NCI-H345 (cell line): ENCODE measurements at regions not wholly inside any gene's neighbourhood (a gene's known extent, or its start where the extent isn't known, plus 50 kb on each side); places are given as distances from the start of the nearest gene placed in this dataset.

Experiments used
- DNase-seq: peaks from one replicate; lab custom pipeline; 2025; lab: John Stamatoyannopoulos, UW

DNA sequence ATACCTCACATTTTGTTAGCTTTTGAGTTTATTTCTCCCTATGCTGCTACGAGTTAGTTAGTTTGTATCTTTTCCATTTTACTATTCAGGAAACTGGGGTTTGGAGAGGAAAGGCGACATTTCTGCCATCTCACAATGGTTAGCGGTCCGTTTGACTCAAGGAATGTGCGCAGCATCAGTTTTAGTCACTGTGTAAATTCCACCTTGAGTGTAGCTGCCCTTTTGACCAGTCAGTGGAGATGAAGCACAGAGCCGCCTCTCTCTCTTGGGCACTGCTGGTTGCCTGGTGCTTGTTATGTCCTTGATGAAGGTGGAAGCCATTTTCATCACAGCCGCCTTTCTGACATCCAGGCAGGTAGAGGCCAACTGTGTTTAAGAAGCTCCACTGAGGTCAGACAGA, 185.5 kb downstream of the SCP2D1 start:
- no peak for DNase-seq

DNA sequence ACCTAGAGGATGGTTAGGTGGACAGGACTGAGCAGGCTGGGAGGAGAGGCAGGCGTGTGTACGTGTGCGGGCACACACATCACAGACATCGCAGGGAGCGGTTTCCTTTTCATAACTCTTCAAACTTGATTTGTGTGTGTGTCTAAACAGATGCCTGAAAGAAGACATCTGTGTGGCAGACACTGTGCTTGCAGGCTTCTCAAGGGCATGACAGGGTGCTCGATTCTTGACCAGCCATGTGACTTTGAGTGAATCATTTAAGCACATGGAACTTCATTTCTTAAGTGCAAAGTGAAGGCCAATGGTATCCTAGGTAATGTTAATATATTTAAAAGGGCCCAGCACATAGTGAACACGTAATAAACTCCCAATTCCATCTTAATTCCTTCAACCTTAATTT, 186.5 kb downstream of the SCP2D1 start:
- no peak for DNase-seq

GRCh38 chr20:19001177-19001576, 187.6 kb downstream of the SCP2D1 start:
- DNase-seq = no peak

DNA sequence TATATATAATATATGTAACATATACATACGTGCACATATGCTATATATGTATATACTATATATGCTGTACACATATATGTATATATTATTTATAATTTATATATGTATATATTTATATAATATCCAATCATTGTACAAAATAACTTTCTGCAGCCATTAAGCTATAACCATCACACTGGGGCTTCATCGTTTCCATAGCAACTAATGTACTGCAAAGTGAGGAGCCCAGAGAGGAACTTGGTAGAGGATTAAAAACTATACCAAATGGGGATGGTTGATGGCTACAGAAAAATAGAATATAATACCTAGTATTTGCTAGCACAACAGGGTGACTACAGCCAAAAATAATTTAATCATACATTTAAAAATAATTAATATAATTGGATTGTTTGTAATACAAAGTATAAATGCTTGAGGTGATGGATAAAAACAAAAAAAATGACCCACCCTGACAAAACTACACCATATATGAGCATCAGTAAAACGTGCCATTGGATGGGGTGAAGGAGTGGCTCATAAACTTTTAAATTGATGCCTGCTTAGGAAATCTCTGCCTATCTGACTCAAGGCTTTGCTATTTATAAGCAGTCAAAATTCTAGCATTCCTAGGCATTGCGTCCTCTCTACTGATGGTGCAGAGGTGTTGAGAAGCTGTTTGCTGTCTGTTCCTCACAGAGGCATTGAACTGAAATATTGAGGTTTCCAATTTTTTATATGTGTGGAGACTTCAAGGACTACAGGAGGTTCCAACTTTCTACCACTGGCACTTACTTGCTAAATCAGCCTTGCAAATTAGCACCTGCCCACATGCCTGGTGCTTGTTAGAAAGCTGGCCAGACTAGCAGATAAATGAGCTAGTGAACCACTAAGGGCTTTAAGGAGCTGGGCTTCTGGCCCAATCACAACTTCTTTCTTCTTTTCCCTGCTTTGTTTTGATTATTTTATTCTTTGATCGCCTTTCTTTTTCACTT, 190.1 kb downstream of the SCP2D1 start:
- no peak for DNase-seq

GRCh38 chr20:19004975-19005374, 191.4 kb downstream of the SCP2D1 start:
- no peak for DNase-seq

DNA sequence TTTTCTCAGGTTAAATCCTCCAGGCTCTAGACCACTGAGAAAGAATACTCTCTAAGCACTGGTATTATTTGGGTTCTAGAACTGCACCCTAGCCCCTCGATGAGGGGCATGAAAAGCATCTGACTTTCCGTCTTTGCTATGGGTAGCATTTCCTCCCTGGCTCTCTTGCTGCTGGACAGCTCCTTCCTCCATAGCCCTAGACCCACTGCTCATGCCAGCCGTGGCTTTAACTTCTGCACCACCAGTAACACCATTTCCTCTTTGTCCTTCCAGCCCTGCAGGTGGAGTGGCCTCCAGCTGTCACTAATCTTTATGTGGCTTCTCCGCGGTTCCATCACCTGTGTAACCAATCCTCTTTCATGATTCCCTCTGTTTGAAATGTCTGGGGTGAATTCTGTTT, 194.9 kb downstream of the SCP2D1 start:
- no peak for DNase-seq

- no peak for DNase-seq
These were observed 195.6 kb downstream of the SCP2D1 start for GRCh38 chr20:19009081-19009688.

DNA sequence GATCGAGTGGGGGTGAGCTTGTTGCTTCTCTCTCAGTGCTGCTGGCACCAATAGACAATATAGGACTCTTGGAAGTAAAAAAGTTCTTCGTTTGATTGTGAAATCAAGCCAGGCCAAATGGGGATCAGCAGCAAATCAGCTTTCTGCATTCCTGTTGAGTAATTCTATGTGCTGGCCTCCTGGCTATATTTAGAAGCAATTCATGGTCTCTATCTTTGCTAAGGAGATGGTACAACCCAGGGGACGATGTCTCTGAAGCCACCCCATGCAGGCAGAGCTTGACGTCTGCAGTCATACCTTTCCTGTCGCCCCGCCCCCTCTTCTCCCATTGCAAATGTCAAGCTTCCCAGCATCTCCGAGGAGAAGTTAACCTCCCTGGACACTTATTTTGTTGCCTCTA, 199.1 kb downstream of the SCP2D1 start:
- no peak for DNase-seq

- DNase-seq = no peak
These were observed 198.5 kb upstream of the SLC24A3 start for GRCh38 chr20:19013907-19014306.

- no peak for DNase-seq
These were observed 196.9 kb upstream of the SLC24A3 start for GRCh38 chr20:19015351-19016139.

DNA sequence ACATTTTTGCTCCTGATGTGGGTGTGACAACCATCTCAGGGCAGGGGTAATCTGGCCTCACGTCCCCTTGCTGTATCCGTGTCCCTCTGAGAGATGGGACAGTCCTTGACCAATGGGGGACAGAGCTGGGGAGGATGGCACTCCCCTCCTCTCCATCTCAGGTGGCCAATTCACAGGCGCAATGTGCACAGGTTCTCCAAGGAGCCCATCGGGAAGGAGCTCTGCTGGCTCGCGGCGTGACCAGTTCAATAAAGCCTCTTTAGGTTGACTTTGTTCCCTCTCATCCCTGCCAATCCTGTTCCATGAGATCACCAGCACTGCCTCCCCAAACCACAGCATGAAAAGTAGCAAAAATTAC, 196.3 kb upstream of the SLC24A3 start:
- no peak for DNase-seq

GRCh38 chr20:19017104-19017690, 195.2 kb upstream of the SLC24A3 start:
- no peak for DNase-seq

DNA sequence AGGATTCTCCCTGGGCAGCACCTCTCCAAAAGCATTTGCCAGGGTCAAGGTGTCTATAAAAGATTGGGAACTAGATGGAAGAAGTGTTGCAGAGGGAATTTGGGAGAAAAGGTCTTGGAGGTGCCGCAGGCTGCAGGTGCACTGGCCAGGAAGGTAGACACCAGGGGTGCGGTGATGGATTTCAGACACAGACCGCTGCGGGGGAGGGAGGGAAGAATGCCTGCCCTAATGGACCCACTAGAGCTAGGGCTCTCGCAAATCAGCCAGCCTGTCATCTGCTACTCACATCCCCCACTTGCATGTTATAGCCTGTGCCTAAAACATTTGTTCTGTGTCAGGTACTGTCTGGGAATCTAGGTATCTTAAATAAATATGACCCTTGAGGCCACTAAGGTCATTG, 193.6 kb upstream of the SLC24A3 start:
- no peak for DNase-seq

GRCh38 chr20:19019734-19020364, 192.6 kb upstream of the SLC24A3 start:
- no peak for DNase-seq

GRCh38 chr20:19021406-19022117, 190.9 kb upstream of the SLC24A3 start:
- DNase-seq = no peak

DNA sequence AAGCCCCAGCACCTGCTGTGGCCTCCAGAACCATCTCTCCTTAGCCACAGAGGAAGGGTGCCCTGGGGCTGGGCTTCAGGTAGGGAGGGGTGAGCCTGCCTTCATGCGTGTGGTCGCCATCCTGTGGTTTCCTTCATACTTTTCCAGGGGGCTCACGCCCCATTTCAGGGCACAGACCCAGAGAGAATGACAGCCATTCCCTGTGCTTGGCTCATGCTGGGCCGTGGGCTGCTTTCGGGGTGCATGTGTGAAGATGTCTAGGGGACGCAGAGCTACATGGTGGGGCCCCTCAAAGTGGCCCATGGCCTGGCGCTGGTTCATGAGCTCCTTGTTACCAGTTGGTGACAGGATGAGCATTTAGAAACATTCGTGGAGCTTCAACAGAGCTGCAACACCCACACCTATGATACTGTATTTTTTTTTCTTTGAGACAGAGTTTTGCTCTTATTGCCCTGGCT, 190.3 kb upstream of the SLC24A3 start:
- no peak for DNase-seq

GRCh38 chr20:19022791-19023448, 189.5 kb upstream of the SLC24A3 start:
- DNase-seq = peak; percentile 31

- DNase-seq = no peak
These were observed 188.0 kb upstream of the SLC24A3 start for GRCh38 chr20:19024296-19025035.

GRCh38 chr20:19025430-19026120, 186.9 kb upstream of the SLC24A3 start:
- peak; percentile 15 for DNase-seq
